K562 (cell line): ENCODE measurements at regions not wholly inside any gene's neighbourhood (a gene's known extent, or its start where the extent isn't known, plus 50 kb on each side); places are given as distances from the start of the nearest gene placed in this dataset.

Experiments
- ATF3 ChIP-seq, 2 experiments: fragments of 450-650 bp in 1 of 2; sonication (generic) in 1 of 2; formaldehyde crosslinking in 1 of 2; IDR thresholded peaks in 1 of 2; conservative IDR thresholded peaks in 1 of 2; 2 replicates each; pipeline versions ENCODE4 v1.6.1 to v1.8.1; 2016 to 2023; ENCODE audit warnings: mild to moderate bottlenecking in 2 of 2, moderate library complexity in 2 of 2, inconsistent platforms in 1 of 2, missing genetic modification reagents in 1 of 2
- ATF4 ChIP-seq: fragments of 450-650 bp; formaldehyde crosslinking; IDR thresholded peaks from 2 replicates; pipeline ENCODE4 v1.4.0; 2022; ENCODE audit warnings: mild to moderate bottlenecking, moderate library complexity
- CBFA2T2 ChIP-seq: fragments of 450-650 bp; conservative IDR thresholded peaks from 2 replicates; pipeline ENCODE4 v1.6.1; 2017; ENCODE audit warnings: mild to moderate bottlenecking
- CHD1 ChIP-seq: fragments of 200-600 bp; sonication (generic); IDR thresholded peaks from one replicate; pipeline ENCODE4 v1.6.1; 2012; ENCODE audit warnings: mild to moderate bottlenecking, moderate library complexity, low read length, inconsistent platforms
- GABPA ChIP-seq: fragments of 200-800 bp; sonication (Bioruptor generic); conservative IDR thresholded peaks from 2 replicates; pipeline ENCODE4 v1.6.1; 2016; ENCODE audit warnings: low read depth, missing genetic modification characterization, missing compliant biosample characterization
- HDAC3 ChIP-seq: fragments of 450-650 bp; IDR thresholded peaks from 2 replicates; pipeline ENCODE4 v1.6.1; 2018; ENCODE audit warnings: borderline replicate concordance, mild to moderate bottlenecking, moderate library complexity; ENCODE audit not compliant: partially characterized antibody
- HEY1 ChIP-seq: fragments of 250-450 bp; sonication (Bioruptor Pico); IDR thresholded peaks from 2 replicates; pipeline ENCODE4 v1.5.0; 2020; ENCODE audit warnings: mild to moderate bottlenecking, moderate library complexity, borderline replicate concordance
- MCM5 ChIP-seq: fragments of 450-650 bp; IDR thresholded peaks from 2 replicates; pipeline ENCODE4 v1.6.1; 2016; ENCODE audit warnings: low read depth
- MECOM ChIP-seq: fragments of 250-450 bp; sonication (Bioruptor Pico); IDR thresholded peaks from 2 replicates; pipeline ENCODE4 v1.8.0; 2022; ENCODE audit warnings: inconsistent platforms
- NCOA2 ChIP-seq, 2 experiments: fragments of 450-650 bp; IDR thresholded peaks; 2 replicates each; pipeline ENCODE4 v1.6.1; 2018; ENCODE audit warnings: mild to moderate bottlenecking in 2 of 2, moderate library complexity in 1 of 2; ENCODE audit not compliant: partially characterized antibody in 2 of 2
- NR2C1 ChIP-seq, 2 experiments: fragments of 450-650 bp; IDR thresholded peaks; 2 replicates each; pipeline ENCODE4 v1.6.1; 2017; ENCODE audit warnings: mild to moderate bottlenecking in 2 of 2, antibody characterized with exemption in 1 of 2, inconsistent platforms in 1 of 2, missing compliant biosample characterization in 1 of 2, missing genetic modification characterization in 1 of 2
- PPARD ChIP-seq: fragments of 250-450 bp; sonication (Bioruptor Pico); IDR thresholded peaks from 2 replicates; pipeline ENCODE4 v1.8.0; 2022; ENCODE audit warnings: inconsistent platforms, mild to moderate bottlenecking, moderate library complexity
- RFX5 ChIP-seq: IDR thresholded peaks from 2 replicates; pipeline ENCODE4 v1.6.1; 2011; ENCODE audit warnings: low read depth, mild to moderate bottlenecking, improper control_type of control experiment, low read length
- RNF2 ChIP-seq: sonication (generic); IDR thresholded peaks from 2 replicates; pipeline ENCODE4 v1.6.1; 2016
- SIRT6 ChIP-seq: IDR thresholded peaks from one replicate; pipeline ENCODE4 v1.6.1; 2012; ENCODE audit warnings: low read depth, mild to moderate bottlenecking, control low read depth, inconsistent platforms, low read length, moderate library complexity
- ZBTB8A ChIP-seq: fragments of 450-650 bp; IDR thresholded peaks from 2 replicates; pipeline ENCODE4 v1.6.1; 2018; ENCODE audit warnings: mild to moderate bottlenecking, moderate library complexity; ENCODE audit not compliant: partially characterized antibody
- ZFP1 ChIP-seq: fragments of 450-650 bp; formaldehyde crosslinking; IDR thresholded peaks from 2 replicates; pipeline ENCODE4 v1.4.0; 2020; ENCODE audit warnings: mild to moderate bottlenecking, mixed read lengths
- ZNF609 ChIP-seq: sonication (generic); formaldehyde crosslinking; IDR thresholded peaks from 2 replicates; pipeline ENCODE4 v1.8.1; 2023; ENCODE audit warnings: missing genetic modification reagents, mild to moderate bottlenecking, borderline replicate concordance
- ZNF764 ChIP-seq: fragments of 250-450 bp; sonication (Bioruptor Pico); IDR thresholded peaks from 2 replicates; pipeline ENCODE4 v1.4.0; 2020; ENCODE audit warnings: low read depth, mild to moderate bottlenecking, moderate library complexity
- ZSCAN32 ChIP-seq: fragments of 450-650 bp; formaldehyde crosslinking; IDR thresholded peaks from 2 replicates; pipeline ENCODE4 v1.4.0; 2020; ENCODE audit warnings: mild to moderate bottlenecking, moderate library complexity
- TF ChIP-seq, protein P1 (sequence below), 2 experiments: IDR thresholded peaks; 2 replicates each; pipeline ENCODE4 v1.6.1; 2011; ENCODE audit warnings: borderline replicate concordance in 1 of 2, control low read depth in 1 of 2, low read depth in 1 of 2, low read length in 1 of 2, mild to moderate bottlenecking in 1 of 2, mixed read lengths in 1 of 2, moderate library complexity in 1 of 2; ENCODE audit not compliant: insufficient read depth in 1 of 2, insufficient read length in 1 of 2, poor library complexity in 1 of 2, severe bottlenecking in 1 of 2; ENCODE audit errors: extremely low read depth in 1 of 2

DNA sequence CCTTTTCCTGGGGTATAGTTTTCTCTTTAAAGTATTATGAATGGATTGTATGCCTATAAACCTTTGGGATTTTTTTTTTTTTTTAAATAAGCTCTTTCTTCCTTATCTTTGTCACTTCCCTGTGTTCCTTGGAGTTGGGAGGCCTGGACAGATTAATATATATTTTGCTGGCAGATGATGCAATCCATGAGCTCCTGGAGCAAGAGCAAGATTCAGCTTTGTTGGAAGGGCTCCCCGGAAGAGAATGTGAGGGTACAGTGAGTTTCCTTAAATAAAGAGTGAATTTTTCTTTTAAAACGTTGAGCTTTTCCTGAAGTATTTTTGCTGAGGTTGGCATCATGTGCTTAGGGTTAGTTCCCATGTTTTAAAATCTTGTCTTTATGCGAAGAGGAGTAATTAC is 98.7 kb upstream of the SLC28A3 start (continued):
- TF ChIP-seq MCM5 (no peak), ATF3 (IDR thresholded peaks at IDR 0.05) (peak; percentile 79), ATF3 (CRISPR knock-in tag; conservative IDR thresholded peaks at IDR 0.05) (no peak), CBFA2T2 (no peak), RNF2 (no peak), HEY1 (CRISPR knock-in tag) (no peak), HDAC3 (no peak), ZNF764 (no peak), ZSCAN32 (CRISPR knock-in tag) (peak; percentile 90), ATF4 (CRISPR knock-in tag) (peak; percentile 91), MECOM (CRISPR knock-in tag) (no peak), ZBTB8A (no peak), NR2C1 (IDR thresholded peaks at IDR 0.05) (no peak), NR2C1 (tag; IDR thresholded peaks at IDR 0.05) (0 out of 2 replicates have a peak, but pooled peaks have one; percentile 26), NCOA2 (IDR thresholded peaks at IDR 0.05; ENCODE audit: partially characterized antibody in 2 of 2) (no peak), RFX5 (no peak), ZFP1 (CRISPR knock-in tag) (no peak), SIRT6 (no peak), CHD1 (no peak), GABPA (tag) (peak; percentile 27; the same call in 1 of the 2 replicates), ZNF609 (CRISPR knock-in tag) (no peak), PPARD (CRISPR knock-in tag) (no peak)
- TF ChIP-seq, protein P1, sequence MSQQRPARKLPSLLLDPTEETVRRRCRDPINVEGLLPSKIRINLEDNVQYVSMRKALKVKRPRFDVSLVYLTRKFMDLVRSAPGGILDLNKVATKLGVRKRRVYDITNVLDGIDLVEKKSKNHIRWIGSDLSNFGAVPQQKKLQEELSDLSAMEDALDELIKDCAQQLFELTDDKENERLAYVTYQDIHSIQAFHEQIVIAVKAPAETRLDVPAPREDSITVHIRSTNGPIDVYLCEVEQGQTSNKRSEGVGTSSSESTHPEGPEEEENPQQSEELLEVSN (IDR thresholded peaks at IDR 0.05; ENCODE audit: borderline replicate concordance in 1 of 2, extremely low read depth in 1 of 2, insufficient read depth in 1 of 2, insufficient read length in 1 of 2, low read depth in 1 of 2, low read length in 1 of 2, poor library complexity in 1 of 2, severe bottlenecking in 1 of 2): no peak
